ENCODE measurements at regions not wholly inside any gene's neighbourhood (a gene's known extent, or its start where the extent isn't known, plus 50 kb on each side); places are given as distances from the start of the nearest gene placed in this dataset.
"Not testable (repeated sequence)": the region's sequence is repeated elsewhere in the genome, so short reads cannot be mapped to it uniquely, and the experiment has no call there.

- DNase-seq: no peak
Observed at GRCh38 chr7:50915621-50916020, 132.9 kb upstream of the GRB10 start.

GRCh38 chr7:50914460-50914859, 131.8 kb upstream of the GRB10 start:
- no peak for DNase-seq

GRCh38 chr7:50908628-50909290, 126.1 kb upstream of the GRB10 start:
- DNase-seq: no peak

GRCh38 chr7:50898604-50899477, 116.1 kb upstream of the GRB10 start:
- DNase-seq: not testable (repeated sequence)

- DNase-seq: not testable (repeated sequence)
Observed at GRCh38 chr7:50887061-50887460, 104.4 kb upstream of the GRB10 start.

GRCh38 chr7:50872437-50872836, 89.7 kb upstream of the GRB10 start:
- no peak for DNase-seq

- DNase-seq: no peak
Observed at GRCh38 chr7:50869108-50869725, 86.5 kb upstream of the GRB10 start.

- DNase-seq: no peak
Observed at GRCh38 chr7:50868426-50869100, 85.9 kb upstream of the GRB10 start.

GRCh38 chr7:50867034-50867356, 84.3 kb upstream of the GRB10 start:
- no peak for DNase-seq

GRCh38 chr7:50866343-50867033, 83.8 kb upstream of the GRB10 start:
- no peak for DNase-seq

GRCh38 chr7:50865450-50865849, 82.8 kb upstream of the GRB10 start:
- DNase-seq: no peak

- no peak for DNase-seq
Observed at GRCh38 chr7:50864694-50865093, 82.0 kb upstream of the GRB10 start.

- DNase-seq: no peak
Observed at GRCh38 chr7:50863053-50863452, 80.4 kb upstream of the GRB10 start.

- DNase-seq: no peak
Observed at GRCh38 chr7:50862302-50862701, 79.6 kb upstream of the GRB10 start.

- DNase-seq: no peak
Observed at GRCh38 chr7:50860598-50860997, 77.9 kb upstream of the GRB10 start.

GRCh38 chr7:50860174-50860573, 77.5 kb upstream of the GRB10 start:
- no peak for DNase-seq

- no peak for DNase-seq
Observed at GRCh38 chr7:50858528-50859245, 76.0 kb upstream of the GRB10 start.

GRCh38 chr7:50857804-50858489, 75.3 kb upstream of the GRB10 start:
- DNase-seq: no peak

- no peak for DNase-seq
Observed at GRCh38 chr7:50856806-50857205, 74.1 kb upstream of the GRB10 start.

- no peak for DNase-seq
Observed at GRCh38 chr7:50856231-50856630, 73.5 kb upstream of the GRB10 start.

- no peak for DNase-seq
Observed at GRCh38 chr7:50855526-50855925, 72.8 kb upstream of the GRB10 start.

- DNase-seq: no peak
Observed at GRCh38 chr7:50854831-50855230, 72.1 kb upstream of the GRB10 start.
